Tibial nerve (tissue), 4 donors: ENCODE measurements at regions not wholly inside any gene's neighbourhood (a gene's known extent, or its start where the extent isn't known, plus 50 kb on each side); places are given as distances from the start of the nearest gene placed in this dataset.

ENCODE experiments used
- DNase-seq, 2 donors: peaks; one replicate each; pipeline ENCODE4 v3.0.0-alpha.2; 2019; ENCODE audit warnings: low spot score in 2 of 2
- H3K27ac ChIP-seq, 4 donors: fragments of 200-600 bp; sonication (generic) in 3 of 4; one replicate each; pipeline ENCODE4 v1.5.1; 2017 to 2019; ENCODE audit warnings: mild to moderate bottlenecking in 1 of 4
- H3K27me3 ChIP-seq, 2 donors: fragments of 200-600 bp; sonication (generic) in 1 of 2; one replicate each; pipeline versions ENCODE4 v1.5.1 to v1.6.0; 2017 to 2019
- H3K36me3 ChIP-seq, 3 donors: fragments of 200-600 bp; sonication (generic); one replicate each; pipeline ENCODE4 v1.5.1; 2018 to 2019
- H3K4me1 ChIP-seq, 4 donors: fragments of 200-600 bp; sonication (generic) in 3 of 4; one replicate each; pipeline ENCODE4 v1.5.1; 2017 to 2019
- H3K4me3 ChIP-seq, 4 donors: fragments of 200-600 bp; sonication (generic) in 3 of 4; one replicate each; pipeline ENCODE4 v1.5.1; 2017 to 2019; ENCODE audit warnings: mild to moderate bottlenecking in 1 of 4, moderate library complexity in 1 of 4
- H3K9me3 ChIP-seq, 4 donors: fragments of 200-600 bp; sonication (generic) in 3 of 4; one replicate each; pipeline ENCODE4 v1.5.1; 2017 to 2019
- CTCF ChIP-seq, 5 experiments: fragments of 200-600 bp in 3 of 5; fragments of 450-650 bp in 2 of 5; sonication (generic) in 3 of 5; IDR thresholded peaks; one replicate each; pipeline ENCODE4 v1.5.1; 2016 to 2019; ENCODE audit warnings: antibody characterized with exemption in 5 of 5, mild to moderate bottlenecking in 3 of 5, moderate library complexity in 2 of 5
- EP300 ChIP-seq, 2 donors: sonication (generic); formaldehyde crosslinking; IDR thresholded peaks; one replicate each; pipeline ENCODE4 v1.6.1; 2017; ENCODE audit warnings: antibody characterized with exemption in 2 of 2, mild to moderate bottlenecking in 1 of 2
- POLR2A ChIP-seq, 2 donors: fragments of 450-650 bp; IDR thresholded peaks; one replicate each; pipeline ENCODE4 v1.6.1; 2017; ENCODE audit warnings: antibody characterized with exemption in 2 of 2, mild to moderate bottlenecking in 2 of 2, moderate library complexity in 2 of 2
- WGBS, 2 donors: methylation state at CpG; one replicate each; pipeline ENCODE4 v1.1.5; 2018; 5-methylcytosine and 5-hydroxymethylcytosine counted together

GRCh38 chr5:107291866-107292265 lies 378.9 kb downstream of the EFNA5 start:
- Histone ChIP-seq H3K27me3 (no peaks in the 10 kb centered on the region), H3K36me3 (no peaks in the 10 kb centered on the region), H3K4me1 (peaks cover 0 to 9% (median 0%) of the 10 kb centered on the region in 4 donors), H3K4me3 (no peak overlapping the region), H3K9me3 (no peaks in the 10 kb centered on the region), H3K27ac (no peak overlapping the region)
- TF ChIP-seq POLR2A (IDR thresholded peaks at IDR 0.05) (no peak), EP300 (IDR thresholded peaks at IDR 0.05) (no peak), CTCF (IDR thresholded peaks at IDR 0.05) (no peak)
- DNase-seq: no peak
- WGBS, 2 donors: 92 to 93% methylated on average over 4 of the region's 4 CpGs

- H3K36me3 ChIP-seq: no peaks in the 10 kb centered on the region
- DNase-seq: no peak
- H3K27me3 ChIP-seq: no peaks in the 10 kb centered on the region
- no peak overlapping the region for H3K27ac ChIP-seq
- H3K9me3 ChIP-seq: no peaks in the 10 kb centered on the region
- H3K4me3 ChIP-seq: no peak overlapping the region
- H3K4me1 ChIP-seq: peaks cover 0 to 9% (median 0%) of the 10 kb centered on the region in 4 donors
- WGBS, 2 donors: 84 to 87% methylated on average over 6 of the region's 6 CpGs
- TF ChIP-seq CTCF (IDR thresholded peaks at IDR 0.05) (no peak), POLR2A (IDR thresholded peaks at IDR 0.05) (no peak), EP300 (IDR thresholded peaks at IDR 0.05) (no peak)
Measured at GRCh38 chr5:107290780-107291398, 379.8 kb downstream of the EFNA5 start.

GRCh38 chr5:107289030-107289714 lies 381.6 kb downstream of the EFNA5 start:
- Histone ChIP-seq H3K9me3 (no peaks in the 10 kb centered on the region), H3K4me1 (peaks cover 0 to 3% (median 0%) of the 10 kb centered on the region in 4 donors), H3K27ac (no peak overlapping the region), H3K27me3 (no peaks in the 10 kb centered on the region), H3K36me3 (no peaks in the 10 kb centered on the region), H3K4me3 (no peak overlapping the region)
- WGBS, 2 donors: 79 to 80% methylated on average over 4 of the region's 4 CpGs
- no peak for DNase-seq
- no peak for TF ChIP-seq CTCF (IDR thresholded peaks at IDR 0.05)
- TF ChIP-seq POLR2A (IDR thresholded peaks at IDR 0.05): no peak
- TF ChIP-seq EP300 (IDR thresholded peaks at IDR 0.05): no peak

GRCh38 chr5:107286447-107287098 lies 384.2 kb downstream of the EFNA5 start:
- Histone ChIP-seq H3K4me1 (peaks cover 0 to 3% (median 0%) of the 10 kb centered on the region in 4 donors), H3K4me3 (no peak overlapping the region), H3K27me3 (no peaks in the 10 kb centered on the region), H3K27ac (no peak overlapping the region), H3K9me3 (no peaks in the 10 kb centered on the region), H3K36me3 (no peaks in the 10 kb centered on the region)
- 75 to 78% methylated on average over 7 of the region's 7 CpGs for WGBS, 2 donors
- DNase-seq: no peak
- TF ChIP-seq POLR2A (IDR thresholded peaks at IDR 0.05) (no peak), EP300 (IDR thresholded peaks at IDR 0.05) (no peak), CTCF (IDR thresholded peaks at IDR 0.05) (no peak)

GRCh38 chr5:107285772-107286171 lies 385.0 kb downstream of the EFNA5 start:
- 91 to 96% methylated on average over 6 of the region's 6 CpGs for WGBS, 2 donors
- H3K36me3 ChIP-seq: no peaks in the 10 kb centered on the region
- H3K27me3 ChIP-seq: no peaks in the 10 kb centered on the region
- DNase-seq: no peak
- H3K4me1 ChIP-seq: peaks cover 0 to 3% (median 0%) of the 10 kb centered on the region in 4 donors
- H3K9me3 ChIP-seq: no peaks in the 10 kb centered on the region
- H3K27ac ChIP-seq: no peak overlapping the region
- TF ChIP-seq EP300 (IDR thresholded peaks at IDR 0.05): no peak
- TF ChIP-seq POLR2A (IDR thresholded peaks at IDR 0.05): no peak
- TF ChIP-seq CTCF (IDR thresholded peaks at IDR 0.05): no peak
- H3K4me3 ChIP-seq: no peak overlapping the region
